K562 (cell line): ENCODE measurements at regions not wholly inside any gene's neighbourhood (a gene's known extent, or its start where the extent isn't known, plus 50 kb on each side); places are given as distances from the start of the nearest gene placed in this dataset.

Source experiments
- ATAC-seq: fragments of 200-7000 bp; cut with Tn5 transposase; 3 replicates; pipeline ENCODE4 v1.9.1; 2020; ENCODE audit warnings: moderate library complexity
- BruUV-seq: library from RNA; stranded (reverse); fragments of 400-500 nt; replicated peaks from 2 replicates; lab custom pipeline; 2021; lab: Mats Ljungman, UMichigan
- CTCF ChIA-PET: fragments of 300-600 bp; formaldehyde crosslinking; extraction: SDS; loops from one replicate; lab custom pipeline; 2021; ENCODE audit warnings: low intra/inter-chr PET ratio; lab: Yijun Ruan, JAX
- POLR2A ChIA-PET: fragments of 300-600, 350-650 bp; sonication (Branson Sonifier 250); formaldehyde crosslinking; extraction: SDS; loops from one replicate; lab custom pipeline; 2021; ENCODE audit warnings: antibody characterized with exemption, inconsistent platforms; lab: Yijun Ruan, JAX
- DNase-seq, 4 experiments: peaks; one replicate each; pipeline versions ENCODE4 v3.0.0 to v3.0.0-alpha.2; 2011 to 2018; ENCODE audit warnings: low spot score in 3 of 4, mixed read lengths in 3 of 4; ENCODE audit errors: extremely low read depth in 1 of 4
- FAIRE-seq: peaks from 2 replicates; lab custom pipeline; 2011; peaks lifted over from hg19 to GRCh38; lab: Jason Lieb, UNC
- H2AFZ ChIP-seq: 2 replicates; pipeline ENCODE4 v1.6.0; 2011; ENCODE audit warnings: low read depth, low read length, control low read depth, inconsistent platforms
- H3K27ac ChIP-seq: fragments of 200-600 bp; 3 replicates; pipeline ENCODE4 v1.8.0; 2011; ENCODE audit warnings: low read depth, mild to moderate bottlenecking, control low read depth, inconsistent platforms, low read length, moderate library complexity, mixed read lengths; ENCODE audit errors: extremely low read depth
- H3K27me3 ChIP-seq, 2 experiments: fragments of 300-600 bp in 1 of 2; 2 replicates in 1 of 2; 3 replicates in 1 of 2; pipeline versions ENCODE4 v1.6.0 to v1.8.0; 2011; ENCODE audit warnings: inconsistent platforms in 2 of 2, low read length in 2 of 2, mild to moderate bottlenecking in 1 of 2, mixed read lengths in 1 of 2, moderate library complexity in 1 of 2; ENCODE audit not compliant: control insufficient read depth in 2 of 2, insufficient read depth in 2 of 2
- H3K36me3 ChIP-seq: fragments of 300-600 bp; 3 replicates; pipeline ENCODE4 v1.8.0; 2011; ENCODE audit warnings: mild to moderate bottlenecking, low read length, inconsistent platforms; ENCODE audit not compliant: control insufficient read depth, insufficient read depth
- H3K4me1 ChIP-seq, 2 experiments: fragments of 200-600 bp in 1 of 2; replicated peaks in 1 of 2; 2 replicates in 1 of 2; 3 replicates in 1 of 2; pipeline versions ENCODE4 v1.5.1 to v1.8.0; 2011; ENCODE audit warnings: inconsistent platforms in 2 of 2, low read length in 2 of 2, mild to moderate bottlenecking in 1 of 2, mixed read lengths in 1 of 2, moderate library complexity in 1 of 2; ENCODE audit not compliant: control insufficient read depth in 2 of 2, insufficient read depth in 2 of 2
- H3K4me2 ChIP-seq: 2 replicates; pipeline ENCODE4 v1.6.1; 2011; ENCODE audit warnings: low read length, control low read depth, inconsistent platforms, mixed read lengths; ENCODE audit not compliant: insufficient read depth
- H3K4me3 ChIP-seq: fragments of 200-600 bp; sonication (generic), shearing (Covaris generic); 2 replicates; pipeline ENCODE4 v1.5.1; 2016; ENCODE audit warnings: control low read depth, inconsistent platforms
- H3K79me2 ChIP-seq: fragments of 200-600 bp; 3 replicates; pipeline ENCODE4 v1.8.0; 2011; ENCODE audit warnings: low read length, inconsistent platforms; ENCODE audit not compliant: control insufficient read depth, insufficient read depth
- H3K9ac ChIP-seq, 2 experiments: 2 replicates each; pipeline versions ENCODE4 v1.6.0 to v1.6.1; 2011; ENCODE audit warnings: low read depth in 2 of 2, low read length in 2 of 2, control low read depth in 1 of 2, inconsistent platforms in 1 of 2, mild to moderate bottlenecking in 1 of 2, mixed read lengths in 1 of 2; ENCODE audit not compliant: insufficient read depth in 1 of 2
- H3K9me1 ChIP-seq: one replicate; pipeline ENCODE4 v1.6.0; 2011; ENCODE audit warnings: inconsistent platforms, mild to moderate bottlenecking, low read length, moderate library complexity; ENCODE audit not compliant: control insufficient read depth, insufficient read depth
- H3K9me3 ChIP-seq: replicated peaks from 2 replicates; pipeline ENCODE4 v1.5.1; 2011; ENCODE audit warnings: low read depth, low read length, inconsistent platforms; ENCODE audit not compliant: control insufficient read depth, insufficient read depth
- H4K20me1 ChIP-seq: replicated peaks from 2 replicates; pipeline ENCODE4 v1.6.1; 2011; ENCODE audit warnings: low read length, inconsistent platforms, mixed read lengths; ENCODE audit not compliant: control insufficient read depth, insufficient read depth
- ETV5 ChIP-seq: sonication (generic); formaldehyde crosslinking; IDR thresholded peaks from 2 replicates; pipeline ENCODE4 v1.4.0; 2020; ENCODE audit warnings: low read depth, mild to moderate bottlenecking, missing genetic modification reagents
- HDAC1 ChIP-seq, 2 experiments: fragments of 450-650 bp; IDR thresholded peaks; 2 replicates each; pipeline ENCODE4 v1.6.1; 2016 to 2017; ENCODE audit warnings: inconsistent platforms in 1 of 2, mild to moderate bottlenecking in 1 of 2, moderate library complexity in 1 of 2
- NELFE ChIP-seq: IDR thresholded peaks from 2 replicates; pipeline ENCODE4 v1.6.1; 2011; ENCODE audit warnings: mild to moderate bottlenecking; ENCODE audit not compliant: insufficient read depth, insufficient read length
- SETDB1 ChIP-seq: IDR thresholded peaks from one replicate; pipeline ENCODE4 v1.6.1; 2012; ENCODE audit warnings: low read length, control low read depth, inconsistent platforms
- SMARCB1 ChIP-seq: IDR thresholded peaks from 2 replicates; pipeline ENCODE4 v1.6.1; 2011; ENCODE audit warnings: improper control_type of control experiment, low read depth; ENCODE audit not compliant: insufficient read length
- WGBS: fragments of 100-300 bp; shearing (Covaris generic); methylation state at CpG from one replicate; pipeline ENCODE4 v1.1.6; 2016; ENCODE audit warnings: low coverage, mixed read lengths; ENCODE audit not compliant: insufficient coverage; ENCODE audit errors: missing lambda C conversion rate; 5-methylcytosine and 5-hydroxymethylcytosine counted together
- in situ Hi-C: fragments of 300-500 bp; cut with MboI; formaldehyde crosslinking; loops from 4 replicates; pipeline ENCODE4 v1.15.0; 2018; ENCODE audit warnings: inconsistent platforms, mixed read lengths
- intact Hi-C: fragments of 100-400 bp; cut with micrococcal nuclease; formaldehyde crosslinking; loops from 2 replicates; pipeline ENCODE4 v1.14.2; 2022

GRCh38 chr1:2969011-2969844 is 52.0 kb upstream of the ACTRT2 start:
- in situ Hi-C loops, result no loop called here
- CTCF ChIA-PET, result no interaction called here
- no peak for FAIRE-seq
- no peaks in the 10 kb centered on the region for H3K9me3 ChIP-seq
- under 1% methylated on average over 15 of the region's 16 CpGs for WGBS
- no peak overlapping the region for H3K27ac ChIP-seq
- H3K9me1 ChIP-seq, result no peaks in the 10 kb centered on the region
- H3K27me3 ChIP-seq, result peaks cover 0 to 13% of the 10 kb centered on the region in 2 experiments; a peak in 2 of 5 replicates
- H3K4me2 ChIP-seq, result no peak overlapping the region
- no peaks in the 10 kb centered on the region for H3K79me2 ChIP-seq
- no peak for DNase-seq
- intact Hi-C loops, result no loop called here
- no TSS peak for BruUV-seq
- H3K36me3 ChIP-seq, result no peaks in the 10 kb centered on the region
- no peak for ATAC-seq
- H4K20me1 ChIP-seq, result 0 out of 2 replicates have a peak, but pooled peaks cover 4% of the 10 kb centered on the region
- no peak overlapping the region for H2AFZ ChIP-seq
- TF ChIP-seq HDAC1 (IDR thresholded peaks at IDR 0.05) (no peak), SMARCB1 (no peak), SETDB1 (no peak), NELFE (no peak), ETV5 (no peak)
- H3K9ac ChIP-seq, result no peak overlapping the region; a peak in 1 of 4 replicates
- peaks cover 0 to 4% of the 10 kb centered on the region in 2 experiments; a peak in 1 of 5 replicates for H3K4me1 ChIP-seq
- POLR2A ChIA-PET, result no interaction called here
- H3K4me3 ChIP-seq, result no peak overlapping the region
